GM12872 (cell line): ENCODE measurements at regions not wholly inside any gene's neighbourhood (a gene's known extent, or its start where the extent isn't known, plus 50 kb on each side); places are given as distances from the start of the nearest gene placed in this dataset.

Source experiments
- CTCF ChIP-seq: IDR thresholded peaks from 3 replicates; pipeline ENCODE4 v1.5.1; 2011; ENCODE audit warnings: low read depth, mild to moderate bottlenecking, low read length, moderate library complexity; ENCODE audit not compliant: insufficient read depth

GRCh38 chr1:55441489-55441888, 226.3 kb upstream of the USP24 start:
- TF ChIP-seq CTCF: no peak

- no peak for TF ChIP-seq CTCF
These were observed 222.5 kb upstream of the USP24 start for GRCh38 chr1:55437692-55438091.

GRCh38 chr1:55428944-55429931, 214.1 kb upstream of the USP24 start:
- no peak for TF ChIP-seq CTCF

GRCh38 chr1:55428231-55428630, 213.1 kb upstream of the USP24 start:
- no peak for TF ChIP-seq CTCF

GRCh38 chr1:55427606-55428005, 212.4 kb upstream of the USP24 start:
- TF ChIP-seq CTCF: no peak

- TF ChIP-seq CTCF: no peak
These were observed 211.5 kb upstream of the USP24 start for GRCh38 chr1:55426619-55427018.

GRCh38 chr1:55426156-55426555, 211.0 kb upstream of the USP24 start:
- no peak for TF ChIP-seq CTCF
